ENCODE measurements at regions not wholly inside any gene's neighbourhood (a gene's known extent, or its start where the extent isn't known, plus 50 kb on each side); places are given as distances from the start of the nearest gene placed in this dataset.

DNA sequence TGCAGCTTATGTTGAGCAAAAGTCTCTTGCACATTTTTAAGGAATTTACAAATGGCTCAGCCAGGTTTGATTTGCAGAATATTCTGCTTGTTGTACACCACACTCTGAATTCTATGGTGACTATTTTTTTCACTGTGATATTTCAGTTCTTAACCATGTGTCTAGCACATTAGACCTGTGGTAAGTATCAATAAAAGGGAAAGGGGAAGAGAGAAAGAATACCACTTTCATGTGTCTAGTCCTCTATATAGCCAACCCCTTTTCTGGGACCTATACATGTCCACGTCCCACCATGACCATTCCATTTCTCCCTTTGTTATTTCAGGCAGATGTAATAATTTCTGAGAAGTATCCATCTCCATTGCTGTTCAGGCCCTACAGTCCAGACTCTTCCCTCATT is 121.3 kb upstream of the PNPLA4 start:
- Histone ChIP-seq H3K9me3 (ENCODE audit: control insufficient read depth, insufficient read depth, low read length) (no peaks in the 10 kb centered on the region), H3K36me3 (ENCODE audit: control insufficient read depth, insufficient read depth, low read length) (no peaks in the 10 kb centered on the region), H3K4me3 (ENCODE audit: low read length) (no peak overlapping the region), H3K4me1 (ENCODE audit: control insufficient read depth, insufficient read depth, low read length) (no peaks in the 10 kb centered on the region), H3K27me3 (ENCODE audit: control insufficient read depth, insufficient read depth, low read length) (no peaks in the 10 kb centered on the region), H3K27ac (ENCODE audit: low read length) (no peak overlapping the region)
- ATAC-seq (no peak), DNase-seq (no peak)
- intact Hi-C loops (cut with micrococcal nuclease) = no loop called here
- WGBS (ENCODE audit: insufficient coverage) = 60% methylated on average over 1 of the region's 1 CpG
- H3K36me3 Mint-ChIP-seq = no peaks in the 10 kb centered on the region
- TF ChIP-seq, protein P1, sequence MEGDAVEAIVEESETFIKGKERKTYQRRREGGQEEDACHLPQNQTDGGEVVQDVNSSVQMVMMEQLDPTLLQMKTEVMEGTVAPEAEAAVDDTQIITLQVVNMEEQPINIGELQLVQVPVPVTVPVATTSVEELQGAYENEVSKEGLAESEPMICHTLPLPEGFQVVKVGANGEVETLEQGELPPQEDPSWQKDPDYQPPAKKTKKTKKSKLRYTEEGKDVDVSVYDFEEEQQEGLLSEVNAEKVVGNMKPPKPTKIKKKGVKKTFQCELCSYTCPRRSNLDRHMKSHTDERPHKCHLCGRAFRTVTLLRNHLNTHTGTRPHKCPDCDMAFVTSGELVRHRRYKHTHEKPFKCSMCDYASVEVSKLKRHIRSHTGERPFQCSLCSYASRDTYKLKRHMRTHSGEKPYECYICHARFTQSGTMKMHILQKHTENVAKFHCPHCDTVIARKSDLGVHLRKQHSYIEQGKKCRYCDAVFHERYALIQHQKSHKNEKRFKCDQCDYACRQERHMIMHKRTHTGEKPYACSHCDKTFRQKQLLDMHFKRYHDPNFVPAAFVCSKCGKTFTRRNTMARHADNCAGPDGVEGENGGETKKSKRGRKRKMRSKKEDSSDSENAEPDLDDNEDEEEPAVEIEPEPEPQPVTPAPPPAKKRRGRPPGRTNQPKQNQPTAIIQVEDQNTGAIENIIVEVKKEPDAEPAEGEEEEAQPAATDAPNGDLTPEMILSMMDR (IDR thresholded peaks at IDR 0.05) = no peak
- H3K27me3 Mint-ChIP-seq (ENCODE audit: low read depth in 2 of 2) = peaks cover 3 to 5% of the 10 kb centered on the region in 2 donors
- H3K4me1 Mint-ChIP-seq = no peaks in the 10 kb centered on the region
- H3K27ac Mint-ChIP-seq = no peak overlapping the region
- H3K4me3 Mint-ChIP-seq = no peak overlapping the region
- H3K9me3 Mint-ChIP-seq = no peaks in the 10 kb centered on the region

DNA sequence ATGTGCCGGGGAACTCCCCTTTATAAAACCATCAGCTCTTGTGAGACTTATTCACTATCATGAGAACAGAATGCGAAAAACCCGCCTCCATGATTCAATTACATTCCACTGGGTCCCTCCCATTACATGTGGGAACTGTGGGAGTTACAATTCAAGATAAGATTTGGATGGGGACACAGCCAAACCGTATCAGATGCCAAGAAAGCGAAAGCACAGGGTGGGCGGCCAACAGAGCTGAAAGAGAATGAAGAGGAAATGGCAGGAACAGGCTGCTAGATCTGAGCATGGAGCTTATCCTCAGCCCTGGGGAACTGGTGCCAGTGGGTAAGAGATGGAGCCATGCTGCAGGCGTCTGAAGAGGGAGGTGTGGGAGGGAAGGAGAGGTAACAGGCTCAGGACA is 117.7 kb upstream of the PNPLA4 start:
- DNase-seq (no peak), ATAC-seq (no peak)
- whole genome bisulfite sequencing (ENCODE audit: insufficient coverage) = 97% methylated on average over 5 of the region's 7 CpGs
- H3K4me1 ChIP-seq (ENCODE audit: control insufficient read depth, insufficient read depth, low read length) = no peaks in the 10 kb centered on the region
- H3K27ac Mint-ChIP-seq = no peak overlapping the region
- no peak overlapping the region for H3K4me3 Mint-ChIP-seq
- no peak overlapping the region for H3K27ac ChIP-seq (ENCODE audit: low read length)
- no peaks in the 10 kb centered on the region for H3K27me3 ChIP-seq (ENCODE audit: control insufficient read depth, insufficient read depth, low read length)
- no peaks in the 10 kb centered on the region for H3K9me3 Mint-ChIP-seq
- TF ChIP-seq, protein P1 (IDR thresholded peaks at IDR 0.05) = no peak
- no peaks in the 10 kb centered on the region for H3K36me3 ChIP-seq (ENCODE audit: control insufficient read depth, insufficient read depth, low read length)
- H3K27me3 Mint-ChIP-seq (ENCODE audit: low read depth in 2 of 2) = peaks cover 0 to 3% of the 10 kb centered on the region in 2 donors
- no peaks in the 10 kb centered on the region for H3K4me1 Mint-ChIP-seq
- H3K36me3 Mint-ChIP-seq = no peaks in the 10 kb centered on the region
- H3K9me3 ChIP-seq (ENCODE audit: control insufficient read depth, insufficient read depth, low read length) = no peaks in the 10 kb centered on the region
- no peak overlapping the region for H3K4me3 ChIP-seq (ENCODE audit: low read length)
- intact Hi-C loops (cut with micrococcal nuclease) = no loop called here

DNA sequence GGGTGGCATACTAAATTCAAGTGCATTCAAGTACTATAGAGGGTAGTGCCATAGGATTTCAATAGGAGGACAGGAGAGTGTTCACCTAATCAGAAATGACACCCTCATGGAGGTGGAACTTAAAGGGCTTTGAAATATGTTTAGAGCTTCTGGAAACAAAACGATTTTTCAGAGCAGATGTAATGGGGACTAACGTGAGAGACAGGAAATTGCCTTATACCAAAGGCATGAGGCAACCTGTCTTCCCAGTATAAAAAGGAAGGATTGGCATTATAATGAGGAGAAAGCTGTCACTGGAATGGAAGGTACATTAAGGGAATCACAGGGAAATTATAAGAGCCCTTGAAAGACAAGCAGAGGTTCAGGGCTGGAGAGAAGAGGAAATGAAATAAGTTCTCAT is 116.3 kb upstream of the PNPLA4 start:
- Histone ChIP-seq H3K27ac (ENCODE audit: low read length) (no peak overlapping the region), H3K4me3 (ENCODE audit: low read length) (no peak overlapping the region), H3K36me3 (ENCODE audit: control insufficient read depth, insufficient read depth, low read length) (no peaks in the 10 kb centered on the region), H3K4me1 (ENCODE audit: control insufficient read depth, insufficient read depth, low read length) (peaks cover 1% of the 10 kb centered on the region), H3K27me3 (ENCODE audit: control insufficient read depth, insufficient read depth, low read length) (no peaks in the 10 kb centered on the region), H3K9me3 (ENCODE audit: control insufficient read depth, insufficient read depth, low read length) (no peaks in the 10 kb centered on the region)
- Mint-ChIP-seq H3K27ac (no peak overlapping the region), H3K4me1 (peaks cover 2% of the 10 kb centered on the region in 2 donors), H3K27me3 (ENCODE audit: low read depth in 2 of 2) (peaks cover 0 to 3% of the 10 kb centered on the region in 2 donors), H3K36me3 (no peaks in the 10 kb centered on the region), H3K9me3 (no peaks in the 10 kb centered on the region), H3K4me3 (no peak overlapping the region)
- TF ChIP-seq, protein P1 (IDR thresholded peaks at IDR 0.05) = no peak
- WGBS (ENCODE audit: insufficient coverage) = 78% methylated on average over 2 of the region's 2 CpGs
- intact Hi-C loops (cut with micrococcal nuclease) = no loop called here
- DNase-seq = no peak
- no peak for ATAC-seq

DNA sequence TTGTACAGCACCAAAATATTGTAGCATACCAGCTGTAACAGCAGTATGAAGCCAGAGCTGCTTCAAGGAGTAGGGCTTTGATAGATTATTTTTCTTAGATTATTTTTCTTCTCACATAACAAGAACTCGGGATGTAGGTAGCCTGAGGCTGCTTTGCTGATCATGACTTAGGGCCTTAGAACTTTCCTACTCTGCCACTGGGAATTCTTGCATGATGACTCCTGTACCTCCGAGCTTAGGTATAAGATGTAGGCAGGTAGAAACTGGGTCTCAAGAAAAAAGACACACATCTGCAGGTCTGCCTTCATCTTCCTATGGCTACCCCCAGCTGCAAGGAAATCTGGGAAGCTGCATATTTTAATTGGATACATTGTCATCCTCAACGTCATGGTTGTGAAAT is 115.9 kb upstream of the PNPLA4 start:
- H3K27me3 ChIP-seq (ENCODE audit: control insufficient read depth, insufficient read depth, low read length) = no peaks in the 10 kb centered on the region
- 100% methylated on average over 1 of the region's 3 CpGs for WGBS (ENCODE audit: insufficient coverage)
- no peaks in the 10 kb centered on the region for H3K36me3 Mint-ChIP-seq

More for the DNA sequence above, 115.9 kb upstream of the PNPLA4 start:
- Histone ChIP-seq H3K4me3 (ENCODE audit: low read length) (no peak overlapping the region), H3K4me1 (ENCODE audit: control insufficient read depth, insufficient read depth, low read length) (peaks cover 5% of the 10 kb centered on the region), H3K9me3 (ENCODE audit: control insufficient read depth, insufficient read depth, low read length) (no peaks in the 10 kb centered on the region), H3K27ac (ENCODE audit: low read length) (no peak overlapping the region), H3K36me3 (ENCODE audit: control insufficient read depth, insufficient read depth, low read length) (no peaks in the 10 kb centered on the region)
- Mint-ChIP-seq H3K4me1 (peaks cover 6% of the 10 kb centered on the region in 2 donors), H3K27me3 (ENCODE audit: low read depth in 2 of 2) (peaks cover 0 to 3% of the 10 kb centered on the region in 2 donors), H3K27ac (no peak overlapping the region), H3K9me3 (no peaks in the 10 kb centered on the region), H3K4me3 (no peak overlapping the region)
- no peak for DNase-seq
- intact Hi-C loops (cut with micrococcal nuclease) = no loop called here
- TF ChIP-seq, protein P1 (IDR thresholded peaks at IDR 0.05) = no peak
- no peak for ATAC-seq
